Gastroesophageal sphincter (tissue), 4 donors: ENCODE measurements at regions not wholly inside any gene's neighbourhood (a gene's known extent, or its start where the extent isn't known, plus 50 kb on each side); places are given as distances from the start of the nearest gene placed in this dataset.
"Not testable (repeated sequence)": the region's sequence is repeated elsewhere in the genome, so short reads cannot be mapped to it uniquely, and the experiment has no call there.

ENCODE experiments used
- ATAC-seq: fragments of 150-250 bp; one replicate; pipeline ENCODE4 v1.9.1; 2016; ENCODE audit warnings: mild to moderate bottlenecking, moderate library complexity
- H3K27ac ChIP-seq, 4 donors: fragments of 200-600 bp; sonication (generic) in 3 of 4; 1 replicate in 3 of 4; 2 replicates in 1 of 4; pipeline ENCODE4 v1.5.1; 2016 to 2019
- H3K27me3 ChIP-seq: fragments of 200-600 bp; sonication (generic); one replicate; pipeline ENCODE4 v1.5.1; 2019
- H3K36me3 ChIP-seq, 2 donors: fragments of 200-600 bp; sonication (generic); one replicate each; pipeline ENCODE4 v1.5.1; 2019; ENCODE audit warnings: control low read depth in 1 of 2
- H3K4me1 ChIP-seq, 3 donors: fragments of 200-600 bp; sonication (generic); 1 replicate in 2 of 3; 2 replicates in 1 of 3; pipeline ENCODE4 v1.5.1; 2016 to 2019; ENCODE audit warnings: control low read depth in 2 of 3
- H3K4me3 ChIP-seq, 2 donors: fragments of 200-600 bp; sonication (generic); one replicate each; pipeline ENCODE4 v1.5.1; 2019; ENCODE audit warnings: mild to moderate bottlenecking in 1 of 2, moderate library complexity in 1 of 2
- H3K9me3 ChIP-seq, 3 donors: fragments of 200-600 bp; sonication (generic); one replicate each; pipeline ENCODE4 v1.5.1; 2017 to 2019; ENCODE audit warnings: control low read depth in 2 of 3
- CTCF ChIP-seq, 4 experiments: fragments of 200-600 bp in 2 of 4; fragments of 450-650 bp in 2 of 4; sonication (generic) in 1 of 4; IDR thresholded peaks; one replicate each; pipeline ENCODE4 v1.5.1; 2017 to 2019; ENCODE audit warnings: antibody characterized with exemption in 4 of 4, mild to moderate bottlenecking in 2 of 4, moderate library complexity in 2 of 4
- EP300 ChIP-seq: sonication (generic); formaldehyde crosslinking; IDR thresholded peaks from one replicate; pipeline ENCODE4 v1.6.1; 2017; ENCODE audit warnings: antibody characterized with exemption, mild to moderate bottlenecking
- POLR2A ChIP-seq, 2 donors: fragments of 450-650 bp; IDR thresholded peaks; one replicate each; pipeline ENCODE4 v1.6.1; 2017; ENCODE audit warnings: antibody characterized with exemption in 2 of 2, mild to moderate bottlenecking in 2 of 2, moderate library complexity in 1 of 2
- POLR2AphosphoS5 ChIP-seq: sonication (generic); formaldehyde crosslinking; IDR thresholded peaks from one replicate; pipeline ENCODE4 v1.6.1; 2017; ENCODE audit warnings: antibody characterized with exemption
- WGBS, 2 donors: methylation state at CpG; one replicate each; pipeline ENCODE4 v1.1.5; 2018; ENCODE audit warnings: low coverage in 1 of 2; 5-methylcytosine and 5-hydroxymethylcytosine counted together

GRCh38 chr10:30709700-30710358 is 80.3 kb upstream of the LYZL2 start:
- TF ChIP-seq EP300 (no peak), POLR2A (IDR thresholded peaks at IDR 0.05) (no peak)
- Histone ChIP-seq H3K4me3 (no peak overlapping the region), H3K4me1 (no peaks in the 10 kb centered on the region), H3K27me3 (peaks cover 7% of the 10 kb centered on the region), H3K9me3 (peaks cover 0 to 9% (median 0%) of the 10 kb centered on the region in 3 donors), H3K36me3 (no peaks in the 10 kb centered on the region), H3K27ac (no peak overlapping the region)
- no peak for ATAC-seq
- 73 to 83% methylated on average over 2 to 3 of the region's 6 CpGs for WGBS, 2 donors

GRCh38 chr10:30709229-30709628 is 79.7 kb upstream of the LYZL2 start:
- TF ChIP-seq POLR2AphosphoS5 (no peak), POLR2A (IDR thresholded peaks at IDR 0.05) (no peak), CTCF (IDR thresholded peaks at IDR 0.05) (no peak), EP300 (no peak)
- peaks cover 0 to 8% (median 0%) of the 10 kb centered on the region in 3 donors for H3K9me3 ChIP-seq
- 92% methylated on average over 8 of the region's 10 CpGs; no CpG with 5 or more reads in 1 of the 2 donors for WGBS, 2 donors
- no peak for ATAC-seq
- no peak overlapping the region for H3K27ac ChIP-seq
- no peaks in the 10 kb centered on the region for H3K36me3 ChIP-seq
- peaks cover 7% of the 10 kb centered on the region for H3K27me3 ChIP-seq
- no peak overlapping the region for H3K4me3 ChIP-seq
- no peaks in the 10 kb centered on the region for H3K4me1 ChIP-seq

- no peaks in the 10 kb centered on the region for H3K4me1 ChIP-seq
- H3K27me3 ChIP-seq, result peaks cover 7% of the 10 kb centered on the region
- H3K9me3 ChIP-seq, result no peaks in the 10 kb centered on the region
- H3K4me3 ChIP-seq, result no peak overlapping the region
- no peak for ATAC-seq
- WGBS, 2 donors, result 89 to 95% methylated on average over 3 of the region's 3 CpGs
- no peaks in the 10 kb centered on the region for H3K36me3 ChIP-seq
- TF ChIP-seq POLR2A (IDR thresholded peaks at IDR 0.05) (no peak), CTCF (IDR thresholded peaks at IDR 0.05) (no peak), POLR2AphosphoS5 (no peak), EP300 (no peak)
- H3K27ac ChIP-seq, result no peak overlapping the region
Measured at GRCh38 chr10:30708234-30708633, 78.7 kb upstream of the LYZL2 start.

GRCh38 chr10:30706189-30706588 is 76.6 kb upstream of the LYZL2 start:
- not testable (repeated sequence) for H3K27ac ChIP-seq, H3K27me3 ChIP-seq, H3K4me1 ChIP-seq, H3K36me3 ChIP-seq, ATAC-seq, H3K9me3 ChIP-seq, H3K4me3 ChIP-seq
- WGBS, 2 donors, result no CpG with 5 or more reads among the region's 1 CpG

GRCh38 chr10:30705625-30706149 is 76.1 kb upstream of the LYZL2 start:
- H3K27me3 ChIP-seq, result peaks cover 7% of the 10 kb centered on the region
- no peak for ATAC-seq
- no peak overlapping the region for H3K27ac ChIP-seq
- no CpG with 5 or more reads among the region's 9 CpGs for WGBS, 2 donors
- peaks cover 0 to 2% (median 0%) of the 10 kb centered on the region in 3 donors for H3K4me1 ChIP-seq
- no peaks in the 10 kb centered on the region for H3K9me3 ChIP-seq
- H3K4me3 ChIP-seq, result no peak overlapping the region
- no peaks in the 10 kb centered on the region for H3K36me3 ChIP-seq
- TF ChIP-seq POLR2A (IDR thresholded peaks at IDR 0.05) (no peak), CTCF (IDR thresholded peaks at IDR 0.05) (no peak), POLR2AphosphoS5 (no peak), EP300 (no peak)

- ATAC-seq, result no peak
- H3K9me3 ChIP-seq, result no peaks in the 10 kb centered on the region
- no peak for TF ChIP-seq CTCF (IDR thresholded peaks at IDR 0.05)
- no peak for TF ChIP-seq EP300
- TF ChIP-seq POLR2A (IDR thresholded peaks at IDR 0.05), result no peak
- TF ChIP-seq POLR2AphosphoS5, result no peak
- H3K36me3 ChIP-seq, result no peaks in the 10 kb centered on the region
- peaks cover 0 to 7% (median 0%) of the 10 kb centered on the region in 3 donors for H3K4me1 ChIP-seq
- no peak overlapping the region for H3K4me3 ChIP-seq
- H3K27ac ChIP-seq, result no peak overlapping the region
- peaks cover 4% of the 10 kb centered on the region for H3K27me3 ChIP-seq
- WGBS, 2 donors, result 38 to 57% methylated on average over 3 to 6 of the region's 9 CpGs
Measured at GRCh38 chr10:30705101-30705624, 75.6 kb upstream of the LYZL2 start.

GRCh38 chr10:30704601-30705100 is 75.1 kb upstream of the LYZL2 start:
- WGBS, 2 donors, result 80 to 82% methylated on average over 1 to 10 of the region's 14 CpGs
- ATAC-seq, H3K4me3 ChIP-seq, H3K36me3 ChIP-seq, H3K27me3 ChIP-seq, H3K27ac ChIP-seq, H3K9me3 ChIP-seq: not testable (repeated sequence)
- H3K4me1 ChIP-seq, result peaks cover 0 to 11% (median 0%) of the 10 kb centered on the region in 3 donors
